HG02588 (cell line): ENCODE measurements at regions not wholly inside any gene's neighbourhood (a gene's known extent, or its start where the extent isn't known, plus 50 kb on each side); places are given as distances from the start of the nearest gene placed in this dataset.

Experiments
- ATAC-seq: cut with Tn5 transposase; IDR thresholded peaks from one replicate; pipeline ENCODE4 v1.9.1; 2021; ENCODE audit warnings: mild to moderate bottlenecking, moderate library complexity; ENCODE audit not compliant: unreplicated experiment

DNA sequence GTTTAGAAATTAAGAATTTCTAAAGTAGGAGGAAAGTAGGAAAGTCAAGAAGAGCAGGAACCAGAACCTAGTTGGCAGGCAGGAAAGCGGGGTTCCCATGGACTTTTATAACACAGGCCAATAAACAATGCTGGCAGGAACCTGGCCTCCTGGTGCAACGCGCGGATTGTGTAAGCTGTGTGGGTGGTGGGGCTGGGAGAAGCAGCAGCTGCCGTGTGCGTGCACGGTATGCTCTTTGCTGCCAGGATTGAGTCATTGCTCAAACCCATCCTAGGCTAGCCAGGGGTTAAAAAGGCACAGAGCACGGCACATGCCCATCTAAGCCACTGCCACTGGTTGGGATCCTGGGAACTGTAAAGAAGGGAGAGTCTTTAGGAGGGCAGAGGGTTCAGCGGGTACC is 209.9 kb upstream of the RGMA start:
- ATAC-seq: no peak

GRCh38 chr15:93296759-93297500 is 207.9 kb upstream of the RGMA start:
- no peak for ATAC-seq

- ATAC-seq: no peak
Observed at GRCh38 chr15:93294896-93295295, 205.9 kb upstream of the RGMA start.

- ATAC-seq: no peak
Observed at GRCh38 chr15:93294066-93294465, 205.1 kb upstream of the RGMA start.

GRCh38 chr15:93291380-93291779 is 202.4 kb upstream of the RGMA start:
- no peak for ATAC-seq

DNA sequence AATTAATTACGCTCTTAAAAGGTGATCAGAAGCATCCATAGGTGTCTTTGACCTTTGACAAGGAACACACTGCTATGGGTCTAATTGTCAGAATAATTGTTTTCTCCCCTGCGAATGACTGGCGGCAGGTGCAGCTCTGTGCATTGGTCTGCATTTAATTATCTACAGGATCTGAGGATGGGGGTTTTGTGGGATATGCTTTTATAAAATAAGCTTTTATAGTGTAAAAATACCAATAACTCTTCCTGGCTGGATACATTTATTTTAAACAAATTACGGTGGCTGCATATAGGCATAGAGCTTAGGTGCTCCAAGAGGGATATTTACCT is 201.6 kb upstream of the RGMA start:
- ATAC-seq: no peak

- no peak for ATAC-seq
Observed at GRCh38 chr15:93289941-93290617, 201.1 kb upstream of the RGMA start.

DNA sequence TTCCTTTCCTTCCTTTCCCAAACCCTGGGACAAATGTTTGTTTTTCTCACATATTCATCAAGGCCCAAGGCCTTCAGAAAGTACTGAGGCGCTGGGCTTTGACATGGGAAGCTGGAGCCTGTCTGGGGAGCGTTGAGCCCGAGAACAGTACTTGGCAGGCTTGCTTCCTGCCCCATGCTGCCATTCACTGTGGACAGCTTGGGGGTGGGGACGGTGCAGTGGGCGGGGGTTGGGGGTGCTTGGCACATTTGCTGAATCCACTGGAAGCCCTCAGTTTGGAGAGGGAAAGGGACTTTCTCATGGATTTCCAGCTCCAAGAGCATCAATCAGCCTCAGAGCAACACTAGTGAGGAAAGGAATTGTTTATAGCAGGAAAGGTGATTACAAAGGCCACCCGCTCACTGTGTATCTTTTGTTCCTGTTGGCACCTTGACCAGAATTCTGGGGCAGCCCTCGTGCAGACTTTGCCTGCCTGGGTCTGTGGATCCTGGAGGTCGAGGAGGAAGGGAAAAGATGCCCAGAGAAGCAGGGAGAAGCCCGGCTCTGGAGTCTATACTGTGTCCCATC is 199.8 kb upstream of the RGMA start:
- ATAC-seq: no peak

DNA sequence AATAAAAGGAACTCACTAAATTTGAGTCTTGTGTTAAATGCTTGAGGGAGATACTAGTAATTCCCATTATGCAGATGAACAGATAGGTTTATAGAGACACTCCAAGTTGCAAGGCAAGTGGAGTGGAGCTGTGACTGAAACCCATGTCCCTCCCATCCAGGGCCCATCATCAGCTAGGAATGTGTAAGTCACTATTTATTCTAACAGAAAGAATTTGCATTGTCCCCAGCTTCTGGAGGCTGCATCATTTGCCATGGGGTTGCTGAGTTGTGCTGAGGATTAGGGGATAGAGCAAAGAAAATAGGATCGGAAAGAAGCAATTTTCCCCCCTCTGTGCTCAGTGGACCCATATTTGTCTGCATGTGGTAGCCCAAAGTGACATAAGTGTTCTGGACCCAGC is 197.4 kb upstream of the RGMA start:
- ATAC-seq: no peak

DNA sequence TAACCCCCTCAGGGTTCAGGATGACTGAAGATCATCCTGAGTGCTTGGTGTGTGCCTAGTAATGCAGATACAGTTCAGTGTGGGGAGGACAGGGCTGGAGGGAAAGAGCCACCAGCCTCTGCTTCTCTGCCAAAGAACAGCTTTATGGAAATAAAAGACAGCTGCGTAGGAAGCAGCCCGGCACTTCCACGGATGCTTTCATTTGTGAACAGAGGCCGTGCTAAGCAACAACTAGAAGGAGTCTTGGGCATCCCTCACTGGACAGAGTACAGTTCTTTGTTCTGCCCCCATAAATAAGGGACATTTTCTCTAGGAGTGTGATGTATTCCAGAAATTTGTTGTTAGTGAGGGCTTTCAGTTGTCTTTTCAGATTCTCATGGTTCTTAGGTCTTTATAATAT is 194.8 kb upstream of the RGMA start:
- no peak for ATAC-seq

GRCh38 chr15:93282808-93283207 is 193.8 kb upstream of the RGMA start:
- ATAC-seq: no peak

- no peak for ATAC-seq
Observed at GRCh38 chr15:93278783-93279182, 189.8 kb upstream of the RGMA start.

GRCh38 chr15:93278006-93278405 is 189.0 kb upstream of the RGMA start:
- no peak for ATAC-seq

DNA sequence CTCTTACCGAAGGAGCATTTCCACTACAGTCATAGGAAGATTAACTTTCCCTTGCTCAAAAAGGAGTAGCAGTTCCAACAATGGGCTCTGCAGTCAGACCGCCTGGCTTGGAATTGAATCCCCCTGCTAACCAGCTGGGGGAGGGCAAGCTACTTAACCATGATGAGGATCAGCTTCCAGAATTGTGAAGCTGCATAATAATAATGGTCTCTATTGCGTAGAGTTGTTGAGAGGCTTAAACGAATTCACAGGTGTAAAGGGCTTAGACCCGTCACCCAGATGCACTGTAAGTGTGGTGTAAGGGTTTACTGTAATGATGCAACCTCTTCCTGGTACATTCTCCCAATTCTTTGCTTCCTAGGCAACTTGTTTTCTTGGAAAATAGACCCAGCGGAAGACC is 185.2 kb upstream of the RGMA start:
- no peak for ATAC-seq

GRCh38 chr15:93271871-93272270 is 182.9 kb upstream of the RGMA start:
- ATAC-seq: no peak

DNA sequence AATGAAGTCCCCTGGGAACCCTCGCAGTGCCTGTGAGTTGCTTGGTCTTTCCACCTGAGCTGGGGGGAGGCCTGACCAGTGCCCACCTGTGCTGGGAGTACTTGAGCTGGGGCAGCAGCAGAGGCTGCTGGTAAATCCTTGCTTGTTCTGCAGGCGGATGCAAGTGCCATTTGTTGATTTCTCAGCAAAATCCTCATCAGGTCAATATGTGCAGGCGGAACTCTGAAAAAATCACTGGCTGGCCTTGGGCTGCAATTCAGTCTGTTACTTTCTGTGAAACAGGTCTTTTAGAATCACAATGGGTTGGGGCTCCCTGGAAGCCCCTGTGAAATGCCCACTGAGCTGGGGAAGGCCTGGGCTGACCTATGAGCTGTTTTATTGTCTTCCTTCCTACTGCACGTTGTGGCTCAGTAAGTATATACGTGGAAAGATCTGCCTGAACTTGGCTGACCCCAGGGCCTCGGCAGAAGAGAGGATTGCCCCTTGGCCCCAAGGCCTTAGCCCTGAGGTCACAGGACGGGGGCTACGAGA is 182.0 kb upstream of the RGMA start:
- ATAC-seq: no peak

GRCh38 chr15:93268066-93268465 is 179.1 kb upstream of the RGMA start:
- ATAC-seq: no peak

- no peak for ATAC-seq
Observed at GRCh38 chr15:93266291-93266690, 177.3 kb upstream of the RGMA start.

DNA sequence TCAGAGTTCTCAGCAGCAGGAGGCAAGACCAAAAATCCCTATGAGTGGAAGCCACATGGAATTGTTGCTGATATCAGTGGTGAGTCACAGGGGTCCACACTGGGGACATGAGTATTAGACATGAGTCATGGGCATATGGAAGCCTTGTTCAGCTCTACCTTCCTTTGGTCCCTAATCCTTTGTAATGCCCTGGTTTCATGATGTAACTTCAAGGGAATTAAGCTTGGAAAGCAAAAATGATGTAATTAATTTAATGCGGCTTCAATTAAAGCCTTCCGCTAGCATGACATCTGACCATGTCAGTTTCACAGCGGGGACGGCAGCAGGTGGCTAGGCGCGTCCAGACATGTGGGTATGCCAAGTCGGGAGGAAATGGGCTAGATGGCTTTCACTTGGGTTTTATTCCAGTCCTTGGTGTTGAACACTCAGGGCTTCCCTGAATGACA is 176.1 kb upstream of the RGMA start:
- no peak for ATAC-seq

GRCh38 chr15:93261845-93262244 is 172.8 kb upstream of the RGMA start:
- no peak for ATAC-seq

DNA sequence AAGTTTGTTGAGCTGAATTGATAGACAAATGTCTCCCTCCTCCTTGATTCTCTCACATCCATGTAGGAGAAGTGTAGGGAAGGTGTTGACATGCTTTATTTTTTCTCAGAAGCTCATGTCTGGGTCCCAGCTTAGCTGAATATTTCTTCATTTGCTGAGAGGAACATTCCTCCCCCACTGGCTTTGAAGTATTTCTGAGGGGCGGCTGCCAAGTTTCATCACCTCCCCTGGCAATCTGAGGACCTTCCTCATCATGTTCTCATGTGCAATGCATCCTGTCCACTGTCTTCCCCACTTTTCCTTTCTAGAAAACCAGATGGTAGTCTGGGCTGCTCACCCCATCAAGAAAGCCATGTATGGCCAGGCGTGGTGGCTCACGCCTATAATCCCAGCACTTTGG is 168.9 kb upstream of the RGMA start:
- no peak for ATAC-seq

- no peak for ATAC-seq
Observed at GRCh38 chr15:93253681-93254080, 164.7 kb upstream of the RGMA start.
